ENCODE measurements at regions not wholly inside any gene's neighbourhood (a gene's known extent, or its start where the extent isn't known, plus 50 kb on each side); places are given as distances from the start of the nearest gene placed in this dataset.

GRCh38 chr1:4395158-4395557 lies 259.3 kb upstream of the AJAP1 start:
- Mint-ChIP-seq H3K36me3 (ENCODE audit: insufficient read depth) (no peaks in the 10 kb centered on the region), H3K4me3 (no peak overlapping the region), H3K27me3 (ENCODE audit: low read depth) (peaks cover 9% of the 10 kb centered on the region), H3K4me1 (ENCODE audit: low read depth) (no peaks in the 10 kb centered on the region), H3K9me3 (peaks cover 11% of the 10 kb centered on the region)
- no peak for DNase-seq
- no peak for ATAC-seq

GRCh38 chr1:4395676-4396075 lies 258.7 kb upstream of the AJAP1 start:
- Mint-ChIP-seq H3K36me3 (ENCODE audit: insufficient read depth) (no peaks in the 10 kb centered on the region), H3K4me3 (no peak overlapping the region), H3K4me1 (ENCODE audit: low read depth) (no peaks in the 10 kb centered on the region), H3K9me3 (peaks cover 11% of the 10 kb centered on the region), H3K27me3 (ENCODE audit: low read depth) (peaks cover 7% of the 10 kb centered on the region)
- DNase-seq: no peak
- ATAC-seq: no peak

- H3K36me3 Mint-ChIP-seq (ENCODE audit: insufficient read depth): no peaks in the 10 kb centered on the region
- DNase-seq (no peak), ATAC-seq (no peak)
- H3K27me3 Mint-ChIP-seq (ENCODE audit: low read depth): peaks cover 3% of the 10 kb centered on the region
- H3K4me3 Mint-ChIP-seq: no peak overlapping the region
- H3K4me1 Mint-ChIP-seq (ENCODE audit: low read depth): no peaks in the 10 kb centered on the region
- H3K9me3 Mint-ChIP-seq: peaks cover 11% of the 10 kb centered on the region
Measured at GRCh38 chr1:4396551-4396950, 257.9 kb upstream of the AJAP1 start.

- ATAC-seq (no peak), DNase-seq (no peak)
- H3K27me3 Mint-ChIP-seq (ENCODE audit: low read depth): peaks cover 3% of the 10 kb centered on the region
- peaks cover 11% of the 10 kb centered on the region for H3K9me3 Mint-ChIP-seq
- H3K36me3 Mint-ChIP-seq (ENCODE audit: insufficient read depth): no peaks in the 10 kb centered on the region
- H3K4me3 Mint-ChIP-seq: no peak overlapping the region
- no peaks in the 10 kb centered on the region for H3K4me1 Mint-ChIP-seq (ENCODE audit: low read depth)
Measured at GRCh38 chr1:4397196-4397595, 257.2 kb upstream of the AJAP1 start.

- H3K9me3 Mint-ChIP-seq: no peaks in the 10 kb centered on the region
- DNase-seq (no peak), ATAC-seq (no peak)
- H3K27me3 Mint-ChIP-seq (ENCODE audit: low read depth): peaks cover 3% of the 10 kb centered on the region
- H3K36me3 Mint-ChIP-seq (ENCODE audit: insufficient read depth): no peaks in the 10 kb centered on the region
- no peak overlapping the region for H3K4me3 Mint-ChIP-seq
- no peaks in the 10 kb centered on the region for H3K4me1 Mint-ChIP-seq (ENCODE audit: low read depth)
Measured at GRCh38 chr1:4402032-4402431, 252.4 kb upstream of the AJAP1 start.

GRCh38 chr1:4404854-4405590 lies 249.4 kb upstream of the AJAP1 start:
- DNase-seq (no peak), ATAC-seq (no peak)
- no peaks in the 10 kb centered on the region for H3K4me1 Mint-ChIP-seq (ENCODE audit: low read depth)
- H3K9me3 Mint-ChIP-seq: no peaks in the 10 kb centered on the region
- H3K27me3 Mint-ChIP-seq (ENCODE audit: low read depth): peaks cover 5% of the 10 kb centered on the region
- no peak overlapping the region for H3K4me3 Mint-ChIP-seq
- H3K36me3 Mint-ChIP-seq (ENCODE audit: insufficient read depth): no peaks in the 10 kb centered on the region

- peaks cover 5% of the 10 kb centered on the region for H3K27me3 Mint-ChIP-seq (ENCODE audit: low read depth)
- no peaks in the 10 kb centered on the region for H3K4me1 Mint-ChIP-seq (ENCODE audit: low read depth)
- H3K36me3 Mint-ChIP-seq (ENCODE audit: insufficient read depth): no peaks in the 10 kb centered on the region
- ATAC-seq (no peak), DNase-seq (no peak)
- H3K4me3 Mint-ChIP-seq: no peak overlapping the region
- no peaks in the 10 kb centered on the region for H3K9me3 Mint-ChIP-seq
Measured at GRCh38 chr1:4407851-4408250, 246.6 kb upstream of the AJAP1 start.

- Mint-ChIP-seq H3K9me3 (no peaks in the 10 kb centered on the region), H3K27me3 (ENCODE audit: low read depth) (peaks cover 5% of the 10 kb centered on the region), H3K4me1 (ENCODE audit: low read depth) (no peaks in the 10 kb centered on the region), H3K4me3 (no peak overlapping the region), H3K36me3 (ENCODE audit: insufficient read depth) (no peaks in the 10 kb centered on the region)
- ATAC-seq: no peak
- no peak for DNase-seq
Measured at GRCh38 chr1:4408380-4408779, 246.0 kb upstream of the AJAP1 start.

- Mint-ChIP-seq H3K36me3 (ENCODE audit: insufficient read depth) (no peaks in the 10 kb centered on the region), H3K4me3 (no peak overlapping the region), H3K9me3 (peaks cover 8% of the 10 kb centered on the region), H3K27me3 (ENCODE audit: low read depth) (peaks cover 4% of the 10 kb centered on the region), H3K4me1 (ENCODE audit: low read depth) (no peaks in the 10 kb centered on the region)
- ATAC-seq (no peak), DNase-seq (no peak)
Measured at GRCh38 chr1:4411862-4412261, 242.5 kb upstream of the AJAP1 start.

GRCh38 chr1:4415476-4415875 lies 238.9 kb upstream of the AJAP1 start:
- H3K4me1 Mint-ChIP-seq (ENCODE audit: low read depth): no peaks in the 10 kb centered on the region
- peaks cover 8% of the 10 kb centered on the region for H3K27me3 Mint-ChIP-seq (ENCODE audit: low read depth)

GRCh38 chr1:4416189-4416588 lies 238.2 kb upstream of the AJAP1 start:
- Mint-ChIP-seq H3K4me1 (ENCODE audit: low read depth) (no peaks in the 10 kb centered on the region), H3K9me3 (peaks cover 15% of the 10 kb centered on the region), H3K4me3 (no peak overlapping the region), H3K36me3 (ENCODE audit: insufficient read depth) (no peaks in the 10 kb centered on the region), H3K27me3 (ENCODE audit: low read depth) (peaks cover 10% of the 10 kb centered on the region)
- ATAC-seq (no peak), DNase-seq (no peak)

More at GRCh38 chr1:4415476-4415875, 238.9 kb upstream of the AJAP1 start:
- Mint-ChIP-seq H3K4me3 (no peak overlapping the region), H3K36me3 (ENCODE audit: insufficient read depth) (no peaks in the 10 kb centered on the region), H3K9me3 (peaks cover 12% of the 10 kb centered on the region)
- no peak for DNase-seq
- ATAC-seq: no peak

- ATAC-seq (no peak), DNase-seq (no peak)
- Mint-ChIP-seq H3K27me3 (ENCODE audit: low read depth) (peaks cover 12% of the 10 kb centered on the region), H3K9me3 (peaks cover 15% of the 10 kb centered on the region), H3K4me3 (no peak overlapping the region), H3K36me3 (ENCODE audit: insufficient read depth) (no peaks in the 10 kb centered on the region), H3K4me1 (ENCODE audit: low read depth) (no peaks in the 10 kb centered on the region)
Measured at GRCh38 chr1:4418021-4418420, 236.4 kb upstream of the AJAP1 start.

GRCh38 chr1:4421986-4422385 lies 232.4 kb upstream of the AJAP1 start:
- Mint-ChIP-seq H3K36me3 (ENCODE audit: insufficient read depth) (no peaks in the 10 kb centered on the region), H3K27me3 (ENCODE audit: low read depth) (peaks cover 14% of the 10 kb centered on the region), H3K9me3 (peaks cover 7% of the 10 kb centered on the region), H3K4me1 (ENCODE audit: low read depth) (no peaks in the 10 kb centered on the region), H3K4me3 (no peak overlapping the region)
- DNase-seq (no peak), ATAC-seq (no peak)

GRCh38 chr1:4422504-4423289 lies 231.7 kb upstream of the AJAP1 start:
- Mint-ChIP-seq H3K4me1 (ENCODE audit: low read depth) (no peaks in the 10 kb centered on the region), H3K9me3 (peaks cover 7% of the 10 kb centered on the region), H3K4me3 (no peak overlapping the region), H3K27me3 (ENCODE audit: low read depth) (peaks cover 13% of the 10 kb centered on the region), H3K36me3 (ENCODE audit: insufficient read depth) (no peaks in the 10 kb centered on the region)
- no peak for ATAC-seq
- no peak for DNase-seq

- H3K36me3 Mint-ChIP-seq (ENCODE audit: insufficient read depth): no peaks in the 10 kb centered on the region
- no peak overlapping the region for H3K4me3 Mint-ChIP-seq
- no peaks in the 10 kb centered on the region for H3K4me1 Mint-ChIP-seq (ENCODE audit: low read depth)
- H3K9me3 Mint-ChIP-seq: peaks cover 7% of the 10 kb centered on the region
- H3K27me3 Mint-ChIP-seq (ENCODE audit: low read depth): peaks cover 9% of the 10 kb centered on the region
- ATAC-seq (no peak), DNase-seq (no peak)
Measured at GRCh38 chr1:4424254-4424653, 230.2 kb upstream of the AJAP1 start.
